Subcutaneous abdominal adipose tissue (tissue), 5 donors: ENCODE measurements at regions not wholly inside any gene's neighbourhood (a gene's known extent, or its start where the extent isn't known, plus 50 kb on each side); places are given as distances from the start of the nearest gene placed in this dataset.

Experiments
- H3K27ac ChIP-seq: one replicate; pipeline ENCODE4 v1.7.0; 2013; ENCODE audit warnings: low read depth, mild to moderate bottlenecking, inconsistent platforms, low read length, moderate library complexity
- H3K27me3 ChIP-seq, 5 donors: one replicate each; pipeline ENCODE4 v1.7.0; 2013; ENCODE audit warnings: low read length in 5 of 5, inconsistent platforms in 1 of 5; ENCODE audit not compliant: control insufficient read depth in 5 of 5, insufficient read depth in 4 of 5
- H3K36me3 ChIP-seq, 5 donors: one replicate each; pipeline ENCODE4 v1.7.0; 2013; ENCODE audit warnings: low read length in 5 of 5; ENCODE audit not compliant: control insufficient read depth in 5 of 5, insufficient read depth in 5 of 5
- H3K4me1 ChIP-seq, 5 donors: one replicate each; pipeline ENCODE4 v1.7.0; 2013; ENCODE audit warnings: low read length in 5 of 5, mild to moderate bottlenecking in 3 of 5, moderate library complexity in 1 of 5; ENCODE audit not compliant: control insufficient read depth in 5 of 5, insufficient read depth in 5 of 5
- H3K4me3 ChIP-seq, 5 donors: one replicate each; pipeline ENCODE4 v1.7.0; 2013; ENCODE audit warnings: low read length in 5 of 5, low read depth in 1 of 5
- H3K9ac ChIP-seq, 5 donors: one replicate each; pipeline ENCODE4 v1.7.0; 2013; ENCODE audit warnings: low read length in 5 of 5, mild to moderate bottlenecking in 4 of 5, moderate library complexity in 3 of 5
- H3K9me3 ChIP-seq, 5 donors: one replicate each; pipeline ENCODE4 v1.7.0; 2013; ENCODE audit warnings: low read length in 5 of 5; ENCODE audit not compliant: control insufficient read depth in 5 of 5
- donor health status: healthy.
- donor health status: healthy.
- donor health status: healthy.
- donor health status: healthy.
- donor health status: healthy.

DNA sequence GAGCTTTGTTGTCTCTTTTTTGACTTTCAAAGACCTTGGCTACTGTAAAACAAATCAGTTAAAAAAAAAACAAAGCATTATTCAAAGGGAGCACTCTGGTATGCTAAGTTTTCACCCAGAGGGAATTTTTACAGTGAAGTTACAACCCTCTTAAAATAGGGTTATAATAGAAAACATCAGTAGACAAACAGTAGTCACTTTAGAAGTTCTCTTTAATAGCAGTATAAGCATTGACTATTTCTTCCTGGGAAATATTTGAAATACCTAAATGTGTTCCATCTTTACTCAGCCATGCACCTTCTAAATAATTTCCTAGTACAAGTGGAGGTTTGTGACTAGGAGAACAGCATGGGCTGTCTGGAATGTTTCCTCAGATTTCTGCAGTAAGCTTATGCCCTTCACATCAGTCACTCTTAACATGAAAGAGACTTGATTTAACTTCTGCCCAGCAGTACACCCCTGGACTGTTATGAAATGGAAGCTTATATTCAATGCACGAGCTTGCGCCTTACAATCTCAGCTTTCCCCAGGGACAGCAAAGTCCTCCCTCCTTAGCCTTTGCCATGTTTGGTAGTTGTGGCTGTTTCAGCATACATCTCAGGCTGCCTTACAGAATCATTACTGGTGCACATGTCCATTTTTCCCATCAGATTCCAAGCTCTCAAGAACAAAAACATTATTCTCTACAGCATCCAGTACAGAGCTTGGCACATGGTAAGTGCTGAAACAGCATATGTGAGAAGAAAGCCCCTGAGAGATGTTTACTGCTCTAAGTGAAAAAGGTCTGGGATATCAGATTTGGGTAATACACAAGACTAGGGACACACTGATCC is 191.5 kb downstream of the ZNF608 start:
- H3K27ac ChIP-seq: no peak overlapping the region
- no peak overlapping the region for H3K9ac ChIP-seq
- no peak overlapping the region for H3K4me3 ChIP-seq

DNA sequence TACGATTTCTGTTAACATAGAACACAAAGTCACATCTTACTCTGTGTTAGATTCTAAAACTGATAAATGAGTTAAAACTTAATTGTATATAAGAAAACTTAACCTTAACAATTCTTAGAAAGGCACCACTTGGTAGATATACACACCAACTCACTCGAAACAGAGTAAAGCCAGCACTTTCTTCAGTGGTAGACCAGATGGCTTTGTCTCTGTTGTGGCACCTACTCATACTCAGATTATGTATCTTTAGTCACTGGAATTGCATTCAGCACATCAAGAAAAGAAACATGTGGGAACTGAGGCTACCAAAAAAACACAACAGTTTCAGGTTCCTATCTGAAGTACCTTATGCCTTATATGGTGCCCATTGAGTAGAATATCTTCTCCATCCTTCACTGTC is 192.5 kb downstream of the ZNF608 start:
- H3K36me3 ChIP-seq: no peaks in the 10 kb centered on the region
- H3K27ac ChIP-seq: no peak overlapping the region
- no peak overlapping the region for H3K9ac ChIP-seq
- no peak overlapping the region for H3K4me3 ChIP-seq
- H3K27me3 ChIP-seq: no peaks in the 10 kb centered on the region
- H3K4me1 ChIP-seq: peaks cover 0 to 4% (median 0%) of the 10 kb centered on the region in 5 donors
- no peaks in the 10 kb centered on the region for H3K9me3 ChIP-seq

More for the DNA sequence above, 191.5 kb downstream of the ZNF608 start:
- Histone ChIP-seq H3K27me3 (no peaks in the 10 kb centered on the region), H3K36me3 (no peaks in the 10 kb centered on the region), H3K9me3 (no peaks in the 10 kb centered on the region), H3K4me1 (peaks cover 0 to 4% (median 0%) of the 10 kb centered on the region in 5 donors)

DNA sequence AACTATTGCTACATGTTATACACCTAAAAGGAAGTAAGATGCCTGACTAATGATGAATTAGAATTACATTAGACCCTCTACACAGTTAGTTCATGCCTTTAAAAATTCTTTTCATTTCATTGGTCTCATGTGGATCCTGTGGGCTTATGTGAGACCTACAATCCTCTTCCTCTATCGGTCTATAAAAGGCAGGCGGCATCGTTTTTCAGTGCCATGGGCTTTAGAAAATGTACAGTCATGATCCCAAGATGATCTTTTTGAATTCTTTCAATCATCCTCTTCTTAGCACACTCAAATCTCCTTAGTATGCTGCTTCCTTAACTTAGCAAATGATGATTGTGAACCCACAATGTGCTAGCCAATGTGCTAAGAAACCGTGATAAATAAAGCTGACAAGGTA is 193.9 kb downstream of the ZNF608 start:
- H3K4me1 ChIP-seq: peaks cover 0 to 4% (median 0%) of the 10 kb centered on the region in 5 donors
- no peak overlapping the region for H3K27ac ChIP-seq
- no peak overlapping the region for H3K4me3 ChIP-seq
- H3K36me3 ChIP-seq: no peaks in the 10 kb centered on the region
- no peak overlapping the region for H3K9ac ChIP-seq
- H3K27me3 ChIP-seq: no peaks in the 10 kb centered on the region
- H3K9me3 ChIP-seq: no peaks in the 10 kb centered on the region

DNA sequence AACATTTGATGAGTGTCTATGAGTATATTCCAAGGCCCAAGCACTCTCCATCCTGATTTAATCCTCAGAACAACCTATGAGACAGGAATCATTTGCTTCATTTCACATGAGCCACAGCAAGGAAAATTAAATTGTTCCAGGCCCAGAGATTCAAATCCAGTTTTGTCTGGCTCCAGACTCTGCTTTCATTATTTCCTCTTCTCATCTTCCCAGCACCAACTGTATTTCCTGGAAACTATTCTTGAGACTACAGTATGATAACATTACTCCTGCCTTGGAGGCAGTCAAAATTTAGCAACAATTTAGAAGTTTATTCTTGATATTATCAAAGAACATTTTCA is 194.5 kb downstream of the ZNF608 start:
- no peak overlapping the region for H3K27ac ChIP-seq
- H3K4me3 ChIP-seq: no peak overlapping the region
- H3K4me1 ChIP-seq: peaks cover 0 to 4% (median 0%) of the 10 kb centered on the region in 5 donors
- H3K9ac ChIP-seq: no peak overlapping the region
- no peaks in the 10 kb centered on the region for H3K9me3 ChIP-seq
- no peaks in the 10 kb centered on the region for H3K36me3 ChIP-seq
- no peaks in the 10 kb centered on the region for H3K27me3 ChIP-seq

DNA sequence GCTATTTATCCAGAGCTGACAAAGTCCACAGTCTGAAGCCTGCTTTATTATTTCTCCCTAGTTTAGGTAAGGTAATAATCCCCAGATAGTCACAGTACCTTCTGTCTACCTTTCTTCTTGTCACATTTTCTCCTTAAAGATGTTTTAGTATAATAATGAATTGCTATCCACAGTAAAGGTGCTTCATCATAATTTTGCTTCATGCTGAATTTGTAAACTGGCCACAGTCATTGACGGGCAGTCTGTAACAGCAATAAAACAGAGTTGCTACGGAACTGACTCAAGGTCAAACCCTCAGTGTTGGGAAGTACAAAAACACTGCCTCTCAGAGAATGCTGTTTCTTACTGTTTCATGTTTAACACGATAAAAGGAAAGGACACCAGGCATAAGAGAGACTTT is 195.7 kb downstream of the ZNF608 start:
- H3K27me3 ChIP-seq: no peaks in the 10 kb centered on the region
- H3K9ac ChIP-seq: no peak overlapping the region
- H3K4me3 ChIP-seq: no peak overlapping the region
- H3K36me3 ChIP-seq: no peaks in the 10 kb centered on the region
- no peak overlapping the region for H3K27ac ChIP-seq
- no peaks in the 10 kb centered on the region for H3K9me3 ChIP-seq
- H3K4me1 ChIP-seq: peaks cover 0 to 4% (median 0%) of the 10 kb centered on the region in 5 donors

DNA sequence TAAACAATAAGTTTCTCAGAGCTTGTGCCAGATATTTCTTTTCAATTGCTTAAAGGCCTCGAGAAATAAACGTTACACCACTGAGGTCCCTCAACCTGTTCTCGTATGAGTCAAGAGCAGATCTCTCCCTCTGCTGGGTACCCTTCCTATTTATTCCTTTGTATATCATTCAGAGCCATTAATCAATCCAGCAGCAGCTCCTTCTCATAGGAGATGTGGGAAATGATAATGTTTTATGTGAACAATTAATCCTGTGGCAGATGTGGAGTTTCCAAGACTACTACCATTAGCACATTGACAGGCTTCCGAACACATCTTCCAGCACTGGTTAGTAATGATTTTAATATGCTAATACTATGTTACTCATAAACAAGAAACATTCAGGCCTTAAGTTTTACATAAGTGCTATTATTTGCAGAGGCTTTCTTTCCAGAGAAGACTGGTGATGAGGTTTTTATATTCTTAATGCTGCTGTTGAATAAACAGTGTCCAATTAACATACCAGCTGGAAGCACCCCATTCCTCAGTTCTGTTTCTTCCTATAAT is 196.5 kb downstream of the ZNF608 start:
- peaks cover 0 to 4% (median 0%) of the 10 kb centered on the region in 5 donors for H3K4me1 ChIP-seq
- H3K36me3 ChIP-seq: no peaks in the 10 kb centered on the region
- H3K27ac ChIP-seq: no peak overlapping the region
- no peaks in the 10 kb centered on the region for H3K27me3 ChIP-seq
- H3K9me3 ChIP-seq: no peaks in the 10 kb centered on the region
- no peak overlapping the region for H3K9ac ChIP-seq
- H3K4me3 ChIP-seq: no peak overlapping the region

DNA sequence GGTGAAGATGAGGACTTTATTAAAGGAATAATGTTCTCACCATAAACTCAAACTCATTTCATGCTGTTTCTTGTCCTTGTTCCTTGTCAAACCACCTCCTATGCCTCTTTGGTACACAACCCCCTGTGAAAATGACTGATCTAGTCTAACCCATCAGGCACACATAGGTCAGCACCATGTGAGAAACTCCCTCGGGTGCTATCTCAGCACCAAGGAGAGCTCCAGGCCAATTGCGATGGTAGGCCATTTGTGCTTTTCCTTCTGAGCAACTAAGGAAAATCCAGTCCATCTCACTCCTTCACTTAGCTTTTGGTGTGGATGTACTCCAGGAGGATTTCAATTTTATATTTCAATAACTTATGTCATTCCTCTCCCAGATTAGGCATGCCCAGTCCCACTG is 199.8 kb downstream of the ZNF608 start:
- Histone ChIP-seq H3K36me3 (no peaks in the 10 kb centered on the region), H3K9me3 (no peaks in the 10 kb centered on the region), H3K9ac (no peak overlapping the region), H3K4me1 (peaks cover 0 to 6% (median 0%) of the 10 kb centered on the region in 5 donors), H3K27me3 (no peaks in the 10 kb centered on the region), H3K27ac (no peak overlapping the region), H3K4me3 (no peak overlapping the region)

DNA sequence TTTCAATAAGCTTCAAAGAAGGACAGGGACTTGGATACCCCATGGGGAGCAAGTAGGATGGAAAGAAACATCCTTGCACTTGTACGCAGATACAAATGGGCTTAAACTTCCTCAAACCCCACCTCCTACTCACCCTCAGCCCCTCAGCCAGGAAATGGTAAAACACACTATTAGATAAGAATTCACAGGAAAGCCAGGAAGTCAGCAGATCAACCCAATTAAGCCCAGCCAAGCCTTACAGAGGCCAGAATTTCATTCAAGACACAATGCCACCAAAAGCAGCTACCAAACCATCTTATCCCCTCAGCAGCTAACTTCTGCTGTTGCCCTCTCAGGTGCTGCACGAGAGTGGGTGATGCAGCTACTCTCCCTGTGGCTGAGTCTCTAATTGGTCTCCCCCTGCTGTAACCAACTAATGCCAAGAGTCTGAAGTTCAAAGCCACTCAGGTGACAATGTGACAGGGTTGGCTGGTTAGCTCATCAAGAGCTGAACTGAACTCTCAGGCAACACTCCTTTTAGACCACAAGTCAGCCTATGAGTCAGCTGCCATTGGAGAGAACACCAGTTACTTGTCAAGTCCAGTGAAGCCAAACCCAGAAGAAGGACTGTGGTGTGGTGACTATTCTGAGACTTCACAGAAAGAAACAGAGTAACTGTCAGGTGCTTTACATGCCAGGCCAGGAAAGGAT is 201.9 kb downstream of the ZNF608 start:
- Histone ChIP-seq H3K27ac (no peak overlapping the region), H3K4me1 (peaks cover 0 to 6% (median 0%) of the 10 kb centered on the region in 5 donors), H3K4me3 (no peak overlapping the region), H3K36me3 (no peaks in the 10 kb centered on the region), H3K9me3 (no peaks in the 10 kb centered on the region), H3K9ac (no peak overlapping the region), H3K27me3 (no peaks in the 10 kb centered on the region)

DNA sequence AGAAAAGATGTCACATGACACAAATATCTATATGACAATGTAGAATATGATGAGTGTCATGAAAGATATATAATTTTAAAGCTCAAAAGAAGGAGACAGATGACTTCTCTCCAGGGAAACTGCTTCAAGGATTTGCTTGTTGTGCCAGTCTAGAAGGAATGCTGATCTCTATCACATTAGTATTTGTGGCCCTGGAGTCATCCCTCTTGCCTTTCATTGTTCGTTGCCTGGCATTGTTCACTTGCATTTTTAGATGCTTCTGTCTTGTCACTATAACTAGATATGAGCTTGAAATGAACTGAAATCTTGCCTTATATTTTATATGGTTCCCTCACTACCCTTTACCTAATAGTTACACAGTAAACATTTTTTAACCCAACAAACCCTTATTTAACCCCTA is 207.5 kb downstream of the ZNF608 start:
- H3K27ac ChIP-seq: no peak overlapping the region
- no peaks in the 10 kb centered on the region for H3K27me3 ChIP-seq
- H3K9ac ChIP-seq: no peak overlapping the region
- no peaks in the 10 kb centered on the region for H3K9me3 ChIP-seq
- H3K4me1 ChIP-seq: peaks cover 0 to 17% (median 7%) of the 10 kb centered on the region in 5 donors
- no peaks in the 10 kb centered on the region for H3K36me3 ChIP-seq
- H3K4me3 ChIP-seq: no peak overlapping the region

DNA sequence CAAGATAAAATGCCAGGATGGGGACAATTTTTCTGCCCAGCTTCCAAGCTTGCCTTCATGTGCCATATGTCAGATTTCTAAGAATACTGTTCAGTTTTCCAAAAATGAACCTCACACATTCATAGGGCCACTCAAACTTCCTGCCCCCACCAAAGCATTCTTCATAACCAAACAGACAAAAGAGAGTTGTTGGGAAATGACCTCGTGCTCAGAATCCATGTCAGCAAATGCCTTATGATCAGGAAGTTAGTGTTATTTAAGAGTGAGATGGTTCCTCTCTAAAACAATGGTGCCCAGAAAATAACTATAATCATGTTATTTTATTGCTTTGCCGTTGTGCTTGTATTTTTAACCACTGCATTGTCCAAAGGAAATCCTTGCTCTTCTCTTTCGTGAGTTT is 208.2 kb downstream of the ZNF608 start:
- Histone ChIP-seq H3K36me3 (no peaks in the 10 kb centered on the region), H3K4me1 (peaks cover 0 to 17% (median 7%) of the 10 kb centered on the region in 5 donors), H3K9me3 (peaks cover 0 to 3% (median 0%) of the 10 kb centered on the region in 5 donors), H3K9ac (no peak overlapping the region), H3K4me3 (no peak overlapping the region), H3K27ac (no peak overlapping the region), H3K27me3 (no peaks in the 10 kb centered on the region)
